ENCODE measurements at regions not wholly inside any gene's neighbourhood (a gene's known extent, or its start where the extent isn't known, plus 50 kb on each side); places are given as distances from the start of the nearest gene placed in this dataset.

DNA sequence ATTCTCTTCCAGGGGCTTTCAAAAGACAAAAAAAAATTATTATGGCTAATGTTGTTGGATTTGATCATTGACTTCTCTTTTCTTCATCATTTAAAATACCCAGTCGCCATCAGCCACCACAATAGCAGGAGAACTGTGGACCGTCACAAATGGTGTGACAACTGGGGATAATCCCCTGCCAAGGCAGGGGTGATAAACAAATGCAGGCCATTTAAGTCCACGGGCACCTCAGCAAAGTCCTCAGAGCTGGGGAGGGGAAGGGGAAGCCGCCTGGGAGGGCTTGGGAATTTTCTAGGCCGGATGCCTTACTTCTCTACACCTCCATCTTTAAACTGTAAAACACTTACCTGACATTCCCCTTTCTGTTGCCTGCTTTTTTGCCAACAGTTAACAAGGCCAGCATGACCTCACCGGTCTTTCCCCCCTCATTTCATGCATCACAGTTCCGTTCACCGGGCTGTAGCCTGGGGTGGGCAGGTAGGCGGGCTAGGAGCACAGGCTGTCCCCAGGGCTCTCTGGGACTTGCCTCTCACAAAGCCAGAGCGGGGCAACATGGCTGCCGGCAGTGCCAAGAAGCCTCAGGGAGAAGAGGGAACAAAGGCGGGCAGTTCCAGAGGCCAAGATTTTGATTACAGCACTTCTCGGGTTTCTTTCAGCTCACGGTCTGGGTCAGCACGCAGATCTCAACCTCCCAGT, 820.4 kb downstream of the BCL11A start:
- ChIA-PET CTCF (no interaction called here), POLR2A (no interaction called here)
- no peak for TF ChIP-seq FOXA1 (IDR thresholded peaks at IDR 0.05)
- TF ChIP-seq SUZ12 (IDR thresholded peaks at IDR 0.05) = no peak
- no peak for TF ChIP-seq TARDBP (IDR thresholded peaks at IDR 0.05)
- no peak for TF ChIP-seq FOXK2 (IDR thresholded peaks at IDR 0.05)
- TF ChIP-seq SP1 (IDR thresholded peaks at IDR 0.05) = no peak
- no peak for TF ChIP-seq ARNT (IDR thresholded peaks at IDR 0.05)
- TF ChIP-seq L3MBTL2 (conservative IDR thresholded peaks at IDR 0.05) = no peak
- DNase-seq (ENCODE audit: extremely low spot score) = no peak

DNA sequence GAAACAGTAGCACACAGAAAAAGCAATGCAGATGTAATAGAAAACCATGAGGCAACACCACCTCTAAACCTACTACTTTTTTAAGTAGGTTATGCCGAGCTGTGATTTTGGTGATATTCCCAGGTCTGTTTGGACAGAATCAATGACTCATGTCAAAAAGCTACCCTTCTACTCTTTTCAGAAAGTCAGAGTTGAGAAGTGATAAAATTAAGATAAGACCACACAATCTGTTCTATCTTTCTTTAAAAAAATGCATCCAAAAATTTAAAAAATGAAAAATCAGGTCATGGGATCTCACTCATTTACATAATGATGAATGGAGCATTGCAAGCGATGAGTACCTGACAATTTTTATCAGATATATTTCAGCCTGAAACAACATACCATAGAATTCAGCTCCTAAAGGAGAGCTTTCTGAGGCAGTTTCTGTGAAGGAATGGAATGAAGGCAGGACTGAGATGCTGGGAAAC, 826.3 kb downstream of the BCL11A start:
- CTCF ChIA-PET = no interaction called here
- DNase-seq (ENCODE audit: extremely low spot score) = no peak
- TF ChIP-seq FOXA1 (IDR thresholded peaks at IDR 0.05) (no peak), ELF4 (IDR thresholded peaks at IDR 0.05) (no peak), SUZ12 (IDR thresholded peaks at IDR 0.05) (no peak), CTBP1 (IDR thresholded peaks at IDR 0.05; ENCODE audit: borderline replicate concordance) (no peak), SP1 (IDR thresholded peaks at IDR 0.05) (no peak), FOXK2 (IDR thresholded peaks at IDR 0.05) (no peak), ZNF384 (IDR thresholded peaks at IDR 0.05) (no peak)
- POLR2A ChIA-PET = no interaction called here

DNA sequence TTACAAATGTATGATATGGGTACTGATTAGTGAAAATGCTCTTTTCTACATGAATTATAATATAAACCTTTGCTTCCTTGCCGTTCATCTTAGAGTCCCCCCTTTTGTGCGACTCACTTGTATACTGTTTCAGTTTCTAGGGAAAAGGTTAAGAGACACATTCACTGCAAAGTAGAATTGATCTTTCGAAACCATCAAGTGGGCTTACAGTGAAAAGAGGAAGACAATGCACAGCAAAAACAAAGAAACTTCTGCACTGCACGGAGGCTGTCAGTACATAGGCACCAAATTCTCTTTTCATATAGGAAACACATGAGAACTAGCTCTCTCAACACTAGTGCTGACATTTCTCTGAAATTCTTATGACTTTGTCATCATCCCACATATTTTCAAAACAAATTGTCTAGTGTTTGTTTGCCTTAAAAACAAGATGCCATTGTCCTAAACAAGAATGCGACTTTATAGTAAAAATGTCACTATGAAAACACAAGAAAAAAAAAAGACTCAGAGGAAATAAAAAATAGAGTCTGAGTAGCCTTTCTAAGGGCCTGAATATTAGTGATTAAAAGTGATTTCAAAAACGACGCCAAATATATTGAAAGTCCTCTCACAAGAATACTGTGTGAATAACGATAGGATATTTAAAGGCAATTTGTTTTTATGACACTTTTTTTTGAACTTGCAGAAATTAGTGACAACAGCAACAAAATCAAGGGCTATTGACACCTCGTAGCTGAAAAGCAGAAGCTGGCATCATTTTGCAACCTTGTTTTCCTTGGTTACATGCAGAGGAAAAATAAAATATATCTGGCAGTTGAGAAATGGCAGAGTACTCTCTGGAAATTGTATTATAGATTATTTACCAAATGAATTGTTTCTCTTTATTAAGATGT, 827.0 kb downstream of the BCL11A start:
- ChIA-PET CTCF (no interaction called here), POLR2A (no interaction called here)
- no peak for DNase-seq (ENCODE audit: extremely low spot score)
- TF ChIP-seq SP1 (IDR thresholded peaks at IDR 0.05) (no peak), FOXM1 (IDR thresholded peaks at IDR 0.05; ENCODE audit: borderline replicate concordance) (no peak), LEF1 (IDR thresholded peaks at IDR 0.05; ENCODE audit: borderline replicate concordance) (no peak), NFRKB (IDR thresholded peaks at IDR 0.05) (no peak), CTBP1 (IDR thresholded peaks at IDR 0.05; ENCODE audit: borderline replicate concordance) (no peak), ARNT (IDR thresholded peaks at IDR 0.05) (no peak), SUZ12 (IDR thresholded peaks at IDR 0.05) (no peak)
- TF ChIP-seq, protein P1, sequence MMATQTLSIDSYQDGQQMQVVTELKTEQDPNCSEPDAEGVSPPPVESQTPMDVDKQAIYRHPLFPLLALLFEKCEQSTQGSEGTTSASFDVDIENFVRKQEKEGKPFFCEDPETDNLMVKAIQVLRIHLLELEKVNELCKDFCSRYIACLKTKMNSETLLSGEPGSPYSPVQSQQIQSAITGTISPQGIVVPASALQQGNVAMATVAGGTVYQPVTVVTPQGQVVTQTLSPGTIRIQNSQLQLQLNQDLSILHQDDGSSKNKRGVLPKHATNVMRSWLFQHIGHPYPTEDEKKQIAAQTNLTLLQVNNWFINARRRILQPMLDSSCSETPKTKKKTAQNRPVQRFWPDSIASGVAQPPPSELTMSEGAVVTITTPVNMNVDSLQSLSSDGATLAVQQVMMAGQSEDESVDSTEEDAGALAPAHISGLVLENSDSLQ (IDR thresholded peaks at IDR 0.05) = no peak

DNA sequence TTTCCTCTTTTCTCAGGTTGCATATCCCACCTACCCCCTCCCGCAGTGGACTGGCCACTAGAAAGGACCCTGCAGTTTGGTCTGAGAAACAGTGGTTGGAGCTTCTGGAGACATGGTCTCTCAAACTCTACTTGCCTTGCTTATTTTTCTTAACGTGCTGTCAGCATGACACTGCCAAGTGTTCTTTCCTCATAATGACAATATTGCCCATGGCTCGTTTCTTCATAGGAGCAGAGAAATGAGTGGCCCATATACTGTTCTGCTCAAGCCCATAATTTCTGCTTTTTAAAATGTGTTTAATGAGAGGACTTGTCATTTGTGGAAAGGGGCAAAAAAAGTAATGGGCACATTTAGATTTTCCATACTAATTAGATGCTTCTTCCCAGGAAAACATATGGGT, 828.7 kb downstream of the BCL11A start:
- no peak for TF ChIP-seq L3MBTL2 (conservative IDR thresholded peaks at IDR 0.05)
- no peak for TF ChIP-seq HDGF (IDR thresholded peaks at IDR 0.05; ENCODE audit: borderline replicate concordance)
- TF ChIP-seq SUZ12 (IDR thresholded peaks at IDR 0.05) = no peak
- no peak for TF ChIP-seq NFRKB (IDR thresholded peaks at IDR 0.05)
- no peak for TF ChIP-seq FOXK2 (IDR thresholded peaks at IDR 0.05)
- TF ChIP-seq FOXA1 (IDR thresholded peaks at IDR 0.05) = no peak
- no peak for TF ChIP-seq ELF4 (IDR thresholded peaks at IDR 0.05)
- TF ChIP-seq BHLHE40 (IDR thresholded peaks at IDR 0.05; ENCODE audit: borderline replicate concordance) = no peak
- no peak for TF ChIP-seq CTBP1 (IDR thresholded peaks at IDR 0.05; ENCODE audit: borderline replicate concordance)
- no peak for TF ChIP-seq FOXM1 (IDR thresholded peaks at IDR 0.05; ENCODE audit: borderline replicate concordance)
- CTCF ChIA-PET = no interaction called here
- POLR2A ChIA-PET = no interaction called here
- no peak for DNase-seq (ENCODE audit: extremely low spot score)

DNA sequence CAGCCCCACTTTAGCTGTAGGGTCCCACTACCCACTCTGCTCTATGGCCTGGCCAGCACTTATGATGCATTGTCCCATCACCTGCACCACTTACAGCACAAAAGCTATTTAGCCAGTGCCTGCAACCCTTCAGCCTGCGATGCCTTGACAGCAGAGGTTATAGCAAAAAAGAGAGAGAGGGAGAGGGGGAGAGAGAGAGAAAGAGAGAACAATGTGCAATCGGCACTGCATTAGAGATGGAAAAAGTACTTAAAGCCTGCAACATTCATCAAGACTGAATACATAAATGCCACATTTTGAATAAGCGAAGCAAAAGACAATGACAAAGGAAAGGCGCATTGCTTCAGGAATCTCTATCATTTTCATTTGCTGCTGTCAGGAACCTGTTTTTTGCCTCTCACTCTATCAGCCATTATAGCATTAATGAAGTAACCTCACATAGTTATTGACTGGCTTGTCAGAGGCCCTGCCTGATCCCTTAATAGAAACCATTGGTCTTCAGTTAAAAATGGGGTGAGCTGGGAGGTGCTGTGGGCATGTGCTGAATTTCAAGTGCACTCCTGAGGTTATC, 833.1 kb downstream of the BCL11A start:
- POLR2A ChIA-PET = no interaction called here
- CTCF ChIA-PET = no interaction called here
- DNase-seq (ENCODE audit: extremely low spot score) = no peak
- no peak for TF ChIP-seq ARNT (IDR thresholded peaks at IDR 0.05)
- TF ChIP-seq BHLHE40 (IDR thresholded peaks at IDR 0.05; ENCODE audit: borderline replicate concordance) = no peak
- no peak for TF ChIP-seq ZNF384 (IDR thresholded peaks at IDR 0.05)
- TF ChIP-seq SP1 (IDR thresholded peaks at IDR 0.05) = no peak
- no peak for TF ChIP-seq ELF4 (IDR thresholded peaks at IDR 0.05)
- no peak for TF ChIP-seq HDGF (IDR thresholded peaks at IDR 0.05; ENCODE audit: borderline replicate concordance)
- TF ChIP-seq CTBP1 (IDR thresholded peaks at IDR 0.05; ENCODE audit: borderline replicate concordance) = no peak
- TF ChIP-seq SUZ12 (IDR thresholded peaks at IDR 0.05) = no peak
- TF ChIP-seq FOXK2 (IDR thresholded peaks at IDR 0.05) = no peak
- no peak for TF ChIP-seq TARDBP (IDR thresholded peaks at IDR 0.05)
- TF ChIP-seq LEF1 (IDR thresholded peaks at IDR 0.05; ENCODE audit: borderline replicate concordance) = no peak
- TF ChIP-seq FOXM1 (IDR thresholded peaks at IDR 0.05; ENCODE audit: borderline replicate concordance) = no peak
- TF ChIP-seq L3MBTL2 (conservative IDR thresholded peaks at IDR 0.05) = no peak
- TF ChIP-seq FOXA1 (IDR thresholded peaks at IDR 0.05) = no peak
- TF ChIP-seq NFRKB (IDR thresholded peaks at IDR 0.05) = no peak
- TF ChIP-seq, protein P1 (IDR thresholded peaks at IDR 0.05) = no peak

DNA sequence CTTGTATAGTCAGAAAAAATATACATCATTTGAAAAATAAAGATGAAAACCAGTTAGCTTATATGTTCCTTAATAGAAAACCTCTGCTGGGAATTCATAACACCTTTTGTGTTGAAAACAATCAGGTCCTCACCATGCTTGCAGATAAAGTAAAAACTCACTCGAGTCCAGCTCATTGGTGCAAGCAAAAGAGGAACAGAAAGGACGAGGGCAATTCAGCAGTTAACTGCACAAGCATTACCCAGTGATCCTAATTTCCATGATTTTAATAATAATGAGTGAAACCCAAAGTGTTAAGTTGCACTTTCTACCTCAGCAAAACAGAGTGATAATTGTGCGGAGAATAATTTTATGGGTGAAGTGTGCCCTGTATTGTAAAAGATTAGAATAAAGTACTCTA, 839.9 kb downstream of the BCL11A start:
- TF ChIP-seq SP1 (IDR thresholded peaks at IDR 0.05) (no peak), ELF4 (IDR thresholded peaks at IDR 0.05) (no peak), FOXK2 (IDR thresholded peaks at IDR 0.05) (no peak), ZNF384 (IDR thresholded peaks at IDR 0.05) (no peak), L3MBTL2 (conservative IDR thresholded peaks at IDR 0.05) (no peak), NFRKB (IDR thresholded peaks at IDR 0.05) (no peak), CTBP1 (IDR thresholded peaks at IDR 0.05; ENCODE audit: borderline replicate concordance) (no peak), LEF1 (IDR thresholded peaks at IDR 0.05; ENCODE audit: borderline replicate concordance) (no peak), FOXA1 (IDR thresholded peaks at IDR 0.05) (no peak), TARDBP (IDR thresholded peaks at IDR 0.05) (no peak), BHLHE40 (IDR thresholded peaks at IDR 0.05; ENCODE audit: borderline replicate concordance) (no peak), SUZ12 (IDR thresholded peaks at IDR 0.05) (no peak)
- TF ChIP-seq, protein P1 (IDR thresholded peaks at IDR 0.05) = no peak
- no peak for DNase-seq (ENCODE audit: extremely low spot score)
- ChIA-PET POLR2A (no interaction called here), CTCF (no interaction called here)

Measured in HEK293T (cell line).